Ovary (tissue), 7 donors: ENCODE measurements at regions not wholly inside any gene's neighbourhood (a gene's known extent, or its start where the extent isn't known, plus 50 kb on each side); places are given as distances from the start of the nearest gene placed in this dataset.

Experiments
- DNase-seq, 5 donors: peaks; one replicate each; pipeline ENCODE4 v3.0.0-alpha.2; 2019 to 2020
- H3K27ac ChIP-seq, 2 donors: fragments of 200-600 bp; one replicate each; pipeline versions ENCODE4 v1.5.1 to v1.8.0; 2019 to 2022
- H3K27me3 ChIP-seq: fragments of 200-600 bp; one replicate; pipeline ENCODE4 v1.8.0; 2022
- H3K36me3 ChIP-seq: fragments of 200-600 bp; sonication (generic); one replicate; pipeline ENCODE4 v1.5.1; 2019
- H3K4me1 ChIP-seq: one replicate; pipeline ENCODE4 v1.8.1; 2013; ENCODE audit warnings: mild to moderate bottlenecking, moderate library complexity; ENCODE audit not compliant: insufficient read depth
- H3K4me3 ChIP-seq: fragments of 200-600 bp; sonication (generic); one replicate; pipeline ENCODE4 v1.5.1; 2017
- H3K9me3 ChIP-seq, 2 donors: fragments of 200-600 bp in 1 of 2; sonication (generic) in 1 of 2; one replicate each; pipeline versions ENCODE4 v1.5.1 to v1.8.1; 2013 to 2019; ENCODE audit warnings: mild to moderate bottlenecking in 1 of 2, moderate library complexity in 1 of 2
- CTCF ChIP-seq, 3 donors: fragments of 450-650 bp in 2 of 3; fragments of 200-600 bp in 1 of 3; IDR thresholded peaks; one replicate each; pipeline versions ENCODE4 v1.5.1 to v1.8.0; 2016 to 2022; ENCODE audit warnings: antibody characterized with exemption in 3 of 3, mild to moderate bottlenecking in 1 of 3
- EP300 ChIP-seq: sonication (generic); formaldehyde crosslinking; IDR thresholded peaks from one replicate; pipeline ENCODE4 v1.6.1; 2017; ENCODE audit warnings: antibody characterized with exemption
- POLR2A ChIP-seq: fragments of 450-650 bp; IDR thresholded peaks from one replicate; pipeline ENCODE4 v1.6.1; 2017; ENCODE audit warnings: antibody characterized with exemption, mild to moderate bottlenecking, moderate library complexity
- whole genome bisulfite sequencing, 3 donors: extraction: QIAGEN DNeasy Blood & Tissue Kit in 1 of 3; methylation state at CpG; one replicate each; pipeline versions ENCODE4 v1.1.5 to v1.1.7; 2013 to 2017; 5-methylcytosine and 5-hydroxymethylcytosine counted together
- intact Hi-C, 4 donors: fragments of 100-400 bp; cut with DNase I; formaldehyde crosslinking; loops; one replicate each; pipeline versions ENCODE4 v1.11.0 to v1.15.1; 2022 to 2023
- donor health status: DM: no; HTN: no; CAD: no; lungs with moderate emphysema.
- donor health status: DM: no; HTN: no; CAD: no.
- donor health status: Bipolar disorder and iron deficiency.
- donor health status: DM: no; HTN: no; CAD: no.
- donor health status: DM: yes; HTN: yes; CAD: no.

- intact Hi-C loops = no loop called here
- no peak overlapping the region for H3K4me3 ChIP-seq
- WGBS, 3 donors = 99 to 100% (median 100%) methylated on average over 1 of the region's 1 CpG
- H3K36me3 ChIP-seq = no peaks in the 10 kb centered on the region
- no peaks in the 10 kb centered on the region for H3K4me1 ChIP-seq
- TF ChIP-seq EP300 (no peak), CTCF (IDR thresholded peaks at IDR 0.05) (no peak), POLR2A (no peak)
- no peak for DNase-seq
- H3K9me3 ChIP-seq = peaks cover 0 to 3% of the 10 kb centered on the region in 2 donors
- H3K27me3 ChIP-seq = no peaks in the 10 kb centered on the region
- no peak overlapping the region for H3K27ac ChIP-seq
These were observed 188.7 kb downstream of the CSNK2A3 start for GRCh38 chr11:11164334-11164690.

GRCh38 chr11:11163669-11164333 is 189.2 kb downstream of the CSNK2A3 start:
- H3K4me3 ChIP-seq = no peak overlapping the region
- no peak overlapping the region for H3K27ac ChIP-seq
- TF ChIP-seq CTCF (IDR thresholded peaks at IDR 0.05) = no peak
- TF ChIP-seq POLR2A = no peak
- TF ChIP-seq EP300 = no peak

GRCh38 chr11:11163236-11163635 is 189.8 kb downstream of the CSNK2A3 start:
- no peaks in the 10 kb centered on the region for H3K36me3 ChIP-seq
- H3K27me3 ChIP-seq = no peaks in the 10 kb centered on the region
- H3K4me1 ChIP-seq = no peaks in the 10 kb centered on the region
- DNase-seq = no peak
- intact Hi-C loops = no loop called here
- peaks cover 0 to 3% of the 10 kb centered on the region in 2 donors for H3K9me3 ChIP-seq
- no peak for TF ChIP-seq POLR2A
- no peak for TF ChIP-seq CTCF (IDR thresholded peaks at IDR 0.05)
- no peak for TF ChIP-seq EP300
- H3K4me3 ChIP-seq = no peak overlapping the region
- H3K27ac ChIP-seq = no peak overlapping the region
- WGBS, 3 donors = 26 to 47% (median 38%) methylated on average over 5 of the region's 5 CpGs

More at GRCh38 chr11:11163669-11164333, 189.2 kb downstream of the CSNK2A3 start:
- Histone ChIP-seq H3K4me1 (no peaks in the 10 kb centered on the region), H3K36me3 (no peaks in the 10 kb centered on the region), H3K27me3 (no peaks in the 10 kb centered on the region), H3K9me3 (peaks cover 0 to 3% of the 10 kb centered on the region in 2 donors)
- intact Hi-C loops = no loop called here
- DNase-seq = no peak
- WGBS, 3 donors = 62 to 89% (median 86%) methylated on average over 4 of the region's 4 CpGs

GRCh38 chr11:11157185-11157584 is 195.9 kb downstream of the CSNK2A3 start:
- intact Hi-C loops = no loop called here
- no peaks in the 10 kb centered on the region for H3K27me3 ChIP-seq
- no peaks in the 10 kb centered on the region for H3K4me1 ChIP-seq
- no peaks in the 10 kb centered on the region for H3K36me3 ChIP-seq
- no peak for DNase-seq
- H3K9me3 ChIP-seq = peaks cover 0 to 3% of the 10 kb centered on the region in 2 donors
- 76 to 82% (median 81%) methylated on average over 7 of the region's 7 CpGs for WGBS, 3 donors
- H3K27ac ChIP-seq = no peak overlapping the region
- TF ChIP-seq POLR2A (no peak), EP300 (no peak), CTCF (IDR thresholded peaks at IDR 0.05) (no peak)
- no peak overlapping the region for H3K4me3 ChIP-seq
